ENCODE measurements at regions not wholly inside any gene's neighbourhood (a gene's known extent, or its start where the extent isn't known, plus 50 kb on each side); places are given as distances from the start of the nearest gene placed in this dataset.
A peak's percentile ranks its signal among the peaks of the same experiment; 100 is the strongest.
"Not testable (repeated sequence)": the region's sequence is repeated elsewhere in the genome, so short reads cannot be mapped to it uniquely, and the experiment has no call there.

GRCh38 chr5:83404182-83404716 is 67.3 kb upstream of the VCAN start:
- TF ChIP-seq, protein P1, sequence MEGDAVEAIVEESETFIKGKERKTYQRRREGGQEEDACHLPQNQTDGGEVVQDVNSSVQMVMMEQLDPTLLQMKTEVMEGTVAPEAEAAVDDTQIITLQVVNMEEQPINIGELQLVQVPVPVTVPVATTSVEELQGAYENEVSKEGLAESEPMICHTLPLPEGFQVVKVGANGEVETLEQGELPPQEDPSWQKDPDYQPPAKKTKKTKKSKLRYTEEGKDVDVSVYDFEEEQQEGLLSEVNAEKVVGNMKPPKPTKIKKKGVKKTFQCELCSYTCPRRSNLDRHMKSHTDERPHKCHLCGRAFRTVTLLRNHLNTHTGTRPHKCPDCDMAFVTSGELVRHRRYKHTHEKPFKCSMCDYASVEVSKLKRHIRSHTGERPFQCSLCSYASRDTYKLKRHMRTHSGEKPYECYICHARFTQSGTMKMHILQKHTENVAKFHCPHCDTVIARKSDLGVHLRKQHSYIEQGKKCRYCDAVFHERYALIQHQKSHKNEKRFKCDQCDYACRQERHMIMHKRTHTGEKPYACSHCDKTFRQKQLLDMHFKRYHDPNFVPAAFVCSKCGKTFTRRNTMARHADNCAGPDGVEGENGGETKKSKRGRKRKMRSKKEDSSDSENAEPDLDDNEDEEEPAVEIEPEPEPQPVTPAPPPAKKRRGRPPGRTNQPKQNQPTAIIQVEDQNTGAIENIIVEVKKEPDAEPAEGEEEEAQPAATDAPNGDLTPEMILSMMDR (conservative IDR thresholded peaks at IDR 0.05; ENCODE audit: control insufficient read depth, insufficient read depth, low read depth, low read length): no peak
- no peak for DNase-seq (ENCODE audit: low read depth)
- no peak overlapping the region for H3K4me3 ChIP-seq (ENCODE audit: control insufficient read depth, low read depth, low read length)

- TF ChIP-seq, protein P1 (conservative IDR thresholded peaks at IDR 0.05; ENCODE audit: control insufficient read depth, insufficient read depth, low read depth, low read length): no peak
- no peak for DNase-seq (ENCODE audit: low read depth)
Measured at GRCh38 chr5:83405662-83406061, 65.9 kb upstream of the VCAN start.

DNA sequence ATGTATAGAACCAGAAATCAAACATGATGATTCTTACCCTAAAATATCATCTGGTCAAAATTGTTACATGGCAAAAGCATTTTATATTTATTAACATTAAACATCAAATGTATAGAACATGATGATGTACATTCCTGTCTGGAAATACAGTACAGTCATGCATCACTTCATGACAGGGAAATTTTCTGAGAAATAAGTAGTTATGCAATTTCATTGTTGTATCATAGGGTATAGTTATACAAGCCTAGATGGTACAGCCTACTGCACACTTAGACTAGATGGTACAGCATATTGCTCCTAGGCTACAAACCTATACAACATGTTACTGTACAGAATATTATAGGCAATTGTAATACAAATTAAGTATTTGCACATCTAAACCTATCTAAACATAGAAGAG is 64.6 kb upstream of the VCAN start:
- no peak overlapping the region for H3K4me3 ChIP-seq (ENCODE audit: control insufficient read depth, low read depth, low read length)
- TF ChIP-seq, protein P1 (conservative IDR thresholded peaks at IDR 0.05; ENCODE audit: control insufficient read depth, insufficient read depth, low read depth, low read length): no peak
- no peak for DNase-seq (ENCODE audit: low read depth)

More at GRCh38 chr5:83405662-83406061, 65.9 kb upstream of the VCAN start:
- no peak overlapping the region for H3K4me3 ChIP-seq (ENCODE audit: control insufficient read depth, low read depth, low read length)

- TF ChIP-seq, protein P1 (conservative IDR thresholded peaks at IDR 0.05; ENCODE audit: control insufficient read depth, insufficient read depth, low read depth, low read length): no peak
- DNase-seq (ENCODE audit: low read depth): no peak
- H3K4me3 ChIP-seq (ENCODE audit: control insufficient read depth, low read depth, low read length): no peak overlapping the region
Measured at GRCh38 chr5:83407931-83408330, 63.6 kb upstream of the VCAN start.

DNA sequence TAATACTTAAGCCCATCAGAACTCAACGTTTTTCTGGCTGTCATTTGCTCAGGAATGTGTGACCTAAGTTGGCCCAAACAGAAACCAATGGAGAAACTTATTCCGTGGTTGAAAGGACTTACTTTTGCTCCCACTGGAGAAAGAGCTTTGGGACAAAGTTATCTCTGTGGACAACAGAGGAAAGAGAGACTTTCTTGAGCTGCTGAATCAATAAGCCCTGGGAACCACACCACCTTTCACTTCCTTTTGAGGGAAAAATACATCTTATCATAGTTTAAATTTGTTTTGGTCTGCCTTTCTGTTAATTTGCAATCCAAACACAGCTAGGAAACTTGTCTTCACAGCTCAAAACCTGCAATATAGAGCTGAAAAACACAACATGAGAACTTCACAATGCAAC is 62.8 kb upstream of the VCAN start:
- no peak overlapping the region for H3K4me3 ChIP-seq (ENCODE audit: control insufficient read depth, low read depth, low read length)
- no peak for DNase-seq (ENCODE audit: low read depth)
- TF ChIP-seq, protein P1 (conservative IDR thresholded peaks at IDR 0.05; ENCODE audit: control insufficient read depth, insufficient read depth, low read depth, low read length): no peak

DNA sequence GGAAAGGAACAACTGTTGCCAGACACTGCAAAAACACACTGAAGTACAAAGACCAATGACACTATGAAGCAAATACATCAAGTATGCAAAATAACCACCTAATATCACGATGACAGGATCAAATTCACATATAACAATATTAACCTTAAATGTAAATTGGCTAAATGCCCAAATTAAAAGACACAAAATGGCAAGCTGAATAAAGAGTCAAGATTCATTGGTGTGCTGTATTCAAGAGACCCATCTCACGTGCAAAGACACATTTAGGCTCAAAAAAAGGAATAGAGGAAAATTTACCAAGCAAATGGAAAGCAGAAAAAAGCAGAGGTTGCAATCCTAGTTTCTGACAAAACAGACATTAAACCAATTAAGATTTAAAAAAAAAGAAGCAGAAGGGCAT is 61.8 kb upstream of the VCAN start:
- not testable (repeated sequence) for DNase-seq (ENCODE audit: low read depth); H3K4me3 ChIP-seq (ENCODE audit: control insufficient read depth, low read depth, low read length)

DNA sequence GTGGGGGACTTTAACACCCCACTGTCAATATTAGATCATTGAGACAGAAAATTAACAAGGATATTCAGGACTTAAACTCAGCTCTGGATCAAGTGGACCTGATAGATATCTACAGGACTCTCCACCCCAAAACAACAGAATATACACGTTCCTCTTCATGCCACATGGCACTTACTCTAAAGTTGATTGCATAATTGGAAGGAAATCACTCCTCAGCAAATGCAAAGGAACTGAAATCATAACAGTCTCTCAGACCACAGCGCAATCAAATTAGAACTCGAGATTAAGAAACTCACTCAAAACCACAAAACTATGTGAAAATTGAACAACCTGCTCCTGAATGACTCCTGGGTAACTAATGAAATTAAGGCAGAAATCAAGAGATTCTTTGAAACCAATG is 61.2 kb upstream of the VCAN start:
- not testable (repeated sequence) for DNase-seq (ENCODE audit: low read depth); H3K4me3 ChIP-seq (ENCODE audit: control insufficient read depth, low read depth, low read length)

- TF ChIP-seq, protein P1 (conservative IDR thresholded peaks at IDR 0.05; ENCODE audit: control insufficient read depth, insufficient read depth, low read depth, low read length): no peak
- DNase-seq (ENCODE audit: low read depth): peak; percentile 26
- H3K4me3 ChIP-seq (ENCODE audit: control insufficient read depth, low read depth, low read length): no peak overlapping the region
Measured at GRCh38 chr5:83414601-83415000, 56.9 kb upstream of the VCAN start.

Measured in fibroblast of mammary gland (primary cell).